ENCODE measurements at regions not wholly inside any gene's neighbourhood (a gene's known extent, or its start where the extent isn't known, plus 50 kb on each side); places are given as distances from the start of the nearest gene placed in this dataset.

DNA sequence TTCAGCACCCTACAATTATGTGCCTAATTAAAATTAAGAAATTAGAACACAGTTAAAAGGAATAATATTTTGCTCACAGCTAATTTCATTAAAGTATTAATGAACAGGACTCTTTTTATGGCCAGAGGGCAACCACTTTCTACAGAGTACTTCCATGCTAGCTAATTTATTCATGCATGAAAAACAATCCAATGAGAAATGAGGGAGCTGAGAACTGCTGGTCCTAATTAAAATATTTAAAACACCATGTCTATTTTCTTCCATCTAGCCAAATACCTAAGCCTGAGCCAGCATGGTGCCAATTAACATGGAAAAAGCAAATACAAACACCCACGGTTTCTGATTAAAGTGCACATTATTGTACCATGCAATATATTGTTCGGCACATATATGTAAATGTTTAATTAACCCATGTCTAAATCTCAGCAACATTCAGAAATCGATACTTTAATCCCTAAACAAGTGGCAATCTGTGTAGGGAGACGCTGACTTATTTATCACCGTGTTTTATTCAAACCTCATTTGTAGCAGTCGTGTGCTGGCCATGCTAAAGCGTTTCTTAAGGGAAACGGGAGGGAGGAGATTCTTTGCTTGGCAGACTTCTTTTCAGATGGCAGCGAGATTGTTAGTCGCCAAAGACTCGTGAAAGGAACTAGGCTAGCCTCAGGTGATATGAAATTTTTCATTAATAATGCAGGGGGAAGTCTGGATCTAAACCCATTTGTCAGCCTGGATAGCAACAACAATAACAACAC, 193.5 kb downstream of the ANXA2 start:
- CTCF ChIA-PET, result no interaction called here
- H3K9me3 ChIP-seq (ENCODE audit: low read length), result no peaks in the 10 kb centered on the region

DNA sequence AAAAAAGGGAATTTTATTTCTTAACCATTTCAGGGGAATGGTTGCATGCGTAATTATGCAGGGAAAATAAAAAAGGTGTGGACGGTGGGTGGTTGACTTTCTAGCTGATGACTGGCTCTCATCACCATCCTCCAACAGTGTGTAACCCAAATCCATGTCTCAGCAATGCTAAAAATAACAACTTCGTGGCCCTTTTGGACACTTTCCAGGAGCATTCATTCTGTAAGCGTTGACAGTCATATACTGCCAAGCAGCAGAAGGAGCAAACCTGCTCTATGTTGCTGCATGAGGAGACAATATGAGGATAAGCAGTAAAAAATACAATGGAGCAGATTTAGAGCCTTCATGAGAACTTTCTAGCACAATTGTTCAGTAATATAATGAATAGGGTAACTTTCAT, 189.1 kb downstream of the ANXA2 start:
- ATAC-seq, result no peak

More for the DNA sequence above, 193.5 kb downstream of the ANXA2 start:
- intact Hi-C loops (cut with micrococcal nuclease), result no loop called here
- Histone ChIP-seq H3K79me2 (ENCODE audit: low read length) (no peaks in the 10 kb centered on the region), H2AFZ (ENCODE audit: low read length) (no peak overlapping the region), H3K4me3 (ENCODE audit: low read length) (no peak overlapping the region), H3K27me3 (ENCODE audit: low read length) (peaks cover 91% of the 10 kb centered on the region), H3K4me2 (ENCODE audit: low read length) (no peak overlapping the region), H3K4me1 (ENCODE audit: insufficient read depth, low read length) (no peaks in the 10 kb centered on the region), H3K36me3 (ENCODE audit: low read depth, low read length) (no peaks in the 10 kb centered on the region), H3F3A (ENCODE audit: low read length, unreplicated experiment) (no peaks in the 10 kb centered on the region), H3K27ac (ENCODE audit: low read length) (no peak overlapping the region), H3K9ac (ENCODE audit: low read length) (no peak overlapping the region), H3K9me2 (replicated peaks; ENCODE audit: low read length) (no peaks in the 10 kb centered on the region), H4K20me1 (ENCODE audit: low read length) (no peaks in the 10 kb centered on the region)
- TF ChIP-seq, protein P1, sequence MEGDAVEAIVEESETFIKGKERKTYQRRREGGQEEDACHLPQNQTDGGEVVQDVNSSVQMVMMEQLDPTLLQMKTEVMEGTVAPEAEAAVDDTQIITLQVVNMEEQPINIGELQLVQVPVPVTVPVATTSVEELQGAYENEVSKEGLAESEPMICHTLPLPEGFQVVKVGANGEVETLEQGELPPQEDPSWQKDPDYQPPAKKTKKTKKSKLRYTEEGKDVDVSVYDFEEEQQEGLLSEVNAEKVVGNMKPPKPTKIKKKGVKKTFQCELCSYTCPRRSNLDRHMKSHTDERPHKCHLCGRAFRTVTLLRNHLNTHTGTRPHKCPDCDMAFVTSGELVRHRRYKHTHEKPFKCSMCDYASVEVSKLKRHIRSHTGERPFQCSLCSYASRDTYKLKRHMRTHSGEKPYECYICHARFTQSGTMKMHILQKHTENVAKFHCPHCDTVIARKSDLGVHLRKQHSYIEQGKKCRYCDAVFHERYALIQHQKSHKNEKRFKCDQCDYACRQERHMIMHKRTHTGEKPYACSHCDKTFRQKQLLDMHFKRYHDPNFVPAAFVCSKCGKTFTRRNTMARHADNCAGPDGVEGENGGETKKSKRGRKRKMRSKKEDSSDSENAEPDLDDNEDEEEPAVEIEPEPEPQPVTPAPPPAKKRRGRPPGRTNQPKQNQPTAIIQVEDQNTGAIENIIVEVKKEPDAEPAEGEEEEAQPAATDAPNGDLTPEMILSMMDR (conservative IDR thresholded peaks at IDR 0.05; ENCODE audit: low read depth, low read length), result no peak
- no peak for TF ChIP-seq EZH2 (IDR thresholded peaks at IDR 0.05; ENCODE audit: low read length, unreplicated experiment)
- no peak for TF ChIP-seq EZH2phosphoT487 (IDR thresholded peaks at IDR 0.05; ENCODE audit: borderline replicate concordance, low read length)
- ATAC-seq (no peak), DNase-seq (no peak)
- BruUV-seq (replicated peaks), result no TSS peak
- POLR2A ChIA-PET (ENCODE audit: unreplicated experiment), result no interaction called here

DNA sequence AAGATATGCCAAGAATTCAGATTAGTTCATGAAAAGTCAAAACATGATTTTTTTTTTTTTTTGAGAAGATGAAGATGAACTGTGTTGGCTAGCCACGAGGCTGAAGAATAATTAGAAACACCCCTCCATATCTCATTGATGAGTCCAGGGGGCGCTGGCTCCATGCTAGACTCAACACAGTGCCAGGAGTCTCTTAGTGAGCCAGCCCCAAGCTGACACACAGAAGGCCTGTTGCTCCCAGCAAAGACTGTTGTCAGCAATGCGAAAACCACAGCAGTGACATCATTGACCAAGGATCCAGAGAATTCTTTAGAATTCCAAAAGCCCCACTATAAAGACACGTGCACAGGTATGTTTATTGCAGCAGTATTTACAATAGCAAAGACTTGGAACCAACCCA, 185.2 kb downstream of the ANXA2 start:
- ChIA-PET CTCF (no interaction called here), POLR2A (ENCODE audit: unreplicated experiment) (no interaction called here)
- Histone ChIP-seq H3K79me2 (ENCODE audit: low read length) (no peaks in the 10 kb centered on the region), H4K20me1 (ENCODE audit: low read length) (no peaks in the 10 kb centered on the region), H3K9me2 (replicated peaks; ENCODE audit: low read length) (no peaks in the 10 kb centered on the region), H3K9me3 (ENCODE audit: low read length) (no peaks in the 10 kb centered on the region), H3K4me2 (ENCODE audit: low read length) (no peak overlapping the region), H3K36me3 (ENCODE audit: low read depth, low read length) (no peaks in the 10 kb centered on the region), H3K27ac (ENCODE audit: low read length) (no peak overlapping the region), H3K4me1 (ENCODE audit: insufficient read depth, low read length) (no peaks in the 10 kb centered on the region), H3K27me3 (ENCODE audit: low read length) (peaks cover 49% of the 10 kb centered on the region), H3K9ac (ENCODE audit: low read length) (no peak overlapping the region), H2AFZ (ENCODE audit: low read length) (no peak overlapping the region), H3F3A (ENCODE audit: low read length, unreplicated experiment) (no peaks in the 10 kb centered on the region), H3K4me3 (ENCODE audit: low read length) (no peak overlapping the region)
- BruUV-seq (replicated peaks), result no TSS peak
- DNase-seq (peak; percentile 8), ATAC-seq (no peak)
- TF ChIP-seq, protein P1 (conservative IDR thresholded peaks at IDR 0.05; ENCODE audit: low read depth, low read length), result 0 out of 2 replicates have a peak, but pooled peaks have one; percentile 24
- no peak for TF ChIP-seq EZH2 (IDR thresholded peaks at IDR 0.05; ENCODE audit: low read length, unreplicated experiment)
- TF ChIP-seq EZH2phosphoT487 (IDR thresholded peaks at IDR 0.05; ENCODE audit: borderline replicate concordance, low read length), result no peak
- intact Hi-C loops (cut with micrococcal nuclease), result no loop called here

More for the DNA sequence above, 189.1 kb downstream of the ANXA2 start:
- H3K27me3 ChIP-seq (ENCODE audit: low read length), result peaks cover 72% of the 10 kb centered on the region
- H3K9me3 ChIP-seq (ENCODE audit: low read length), result no peaks in the 10 kb centered on the region
- H2AFZ ChIP-seq (ENCODE audit: low read length), result no peak overlapping the region
- H4K20me1 ChIP-seq (ENCODE audit: low read length), result no peaks in the 10 kb centered on the region
- H3K79me2 ChIP-seq (ENCODE audit: low read length), result no peaks in the 10 kb centered on the region
- no peak overlapping the region for H3K27ac ChIP-seq (ENCODE audit: low read length)
- no peak overlapping the region for H3K9ac ChIP-seq (ENCODE audit: low read length)
- no peaks in the 10 kb centered on the region for H3K4me1 ChIP-seq (ENCODE audit: insufficient read depth, low read length)
- ChIA-PET POLR2A (ENCODE audit: unreplicated experiment) (no interaction called here), CTCF (no interaction called here)
- no peaks in the 10 kb centered on the region for H3K36me3 ChIP-seq (ENCODE audit: low read depth, low read length)
- no peak overlapping the region for H3K4me3 ChIP-seq (ENCODE audit: low read length)
- BruUV-seq (replicated peaks), result no TSS peak
- no peaks in the 10 kb centered on the region for H3K9me2 ChIP-seq (replicated peaks; ENCODE audit: low read length)
- intact Hi-C loops (cut with micrococcal nuclease), result no loop called here
- no peak for DNase-seq
- TF ChIP-seq, protein P1 (conservative IDR thresholded peaks at IDR 0.05; ENCODE audit: low read depth, low read length), result no peak
- TF ChIP-seq EZH2phosphoT487 (IDR thresholded peaks at IDR 0.05; ENCODE audit: borderline replicate concordance, low read length), result no peak
- no peak for TF ChIP-seq EZH2 (IDR thresholded peaks at IDR 0.05; ENCODE audit: low read length, unreplicated experiment)
- H3F3A ChIP-seq (ENCODE audit: low read length, unreplicated experiment), result no peaks in the 10 kb centered on the region
- H3K4me2 ChIP-seq (ENCODE audit: low read length), result no peak overlapping the region

Data from PC-3 (cell line).